Thoracic aorta (tissue), 2 donors: ENCODE measurements at regions not wholly inside any gene's neighbourhood (a gene's known extent, or its start where the extent isn't known, plus 50 kb on each side); places are given as distances from the start of the nearest gene placed in this dataset.

Source experiments
- ATAC-seq: fragments of 150-250 bp; one replicate; pipeline ENCODE4 v1.8.0; 2017; ENCODE audit warnings: low read depth; ENCODE audit not compliant: insufficient number of reproducible peaks, low FRiP score
- DNase-seq: peaks from one replicate; pipeline ENCODE4 v3.0.0-alpha.2; 2020; ENCODE audit warnings: low spot score
- H3K27ac ChIP-seq, 2 donors: fragments of 200-600 bp; sonication (generic); 1 replicate in 1 of 2; 2 replicates in 1 of 2; pipeline ENCODE4 v1.5.1; 2016; ENCODE audit warnings: mild to moderate bottlenecking in 2 of 2, moderate library complexity in 2 of 2
- H3K27me3 ChIP-seq: fragments of 200-600 bp; sonication (generic); replicated peaks from 2 replicates; pipeline ENCODE4 v1.6.0; 2016; ENCODE audit warnings: mild to moderate bottlenecking; ENCODE audit not compliant: insufficient read depth
- H3K36me3 ChIP-seq: fragments of 200-600 bp; sonication (generic); one replicate; pipeline ENCODE4 v1.5.1; 2016
- H3K4me1 ChIP-seq, 2 donors: fragments of 200-600 bp; sonication (generic); 1 replicate in 1 of 2; 2 replicates in 1 of 2; pipeline versions ENCODE4 v1.5.1 to v1.6.0; 2016; ENCODE audit warnings: low read depth in 2 of 2, mild to moderate bottlenecking in 1 of 2; ENCODE audit not compliant: control insufficient read depth in 1 of 2
- H3K4me3 ChIP-seq: fragments of 200-600 bp; sonication (generic); 2 replicates; pipeline ENCODE4 v1.5.1; 2016; ENCODE audit warnings: mild to moderate bottlenecking
- H3K9me3 ChIP-seq: fragments of 200-600 bp; sonication (generic); 2 replicates; pipeline ENCODE4 v1.5.1; 2016
- TF ChIP-seq, protein P1 (sequence below): fragments of 200-600 bp; sonication (generic); IDR thresholded peaks from one replicate; pipeline ENCODE4 v1.5.1; 2019; ENCODE audit warnings: antibody characterized with exemption

DNA sequence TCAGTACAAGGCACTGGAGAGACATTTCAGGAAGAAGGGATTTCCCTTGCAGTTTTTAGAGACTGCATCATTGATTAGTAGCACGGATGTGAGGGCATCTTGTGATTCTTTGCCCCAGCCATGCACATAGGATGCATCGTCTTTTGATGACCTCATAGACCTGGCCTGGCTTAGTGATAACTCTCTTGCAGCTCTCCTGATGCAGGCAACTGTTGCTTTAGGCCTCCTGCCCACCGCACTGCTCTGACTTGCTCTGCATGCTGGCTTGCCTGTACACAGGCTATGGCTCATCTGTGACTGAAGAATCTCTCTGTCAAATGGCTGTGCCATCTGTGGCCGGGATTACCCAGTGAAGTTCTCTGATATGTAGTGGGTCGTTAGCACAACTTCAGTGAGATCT, 207.7 kb upstream of the PTCHD4 start:
- no peak for ATAC-seq

DNA sequence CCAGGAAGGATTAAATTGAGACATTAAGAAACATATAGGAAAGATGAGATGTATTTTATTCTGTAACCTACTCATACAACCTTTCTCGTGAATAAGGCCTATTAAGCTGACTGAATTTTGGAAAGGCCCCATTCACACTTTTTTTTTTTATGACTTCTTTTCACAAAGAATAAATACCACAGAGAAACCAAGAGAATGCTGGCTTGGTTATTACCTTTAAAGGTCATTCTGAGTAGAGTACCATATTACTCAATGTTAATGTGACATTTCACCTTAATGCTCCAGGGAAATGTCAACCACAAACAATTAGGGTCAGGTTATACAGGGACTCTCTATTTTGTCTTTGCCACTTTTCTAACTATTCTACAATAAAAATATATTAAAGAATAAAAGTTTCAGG, 204.9 kb upstream of the PTCHD4 start:
- Histone ChIP-seq H3K27me3 (no peaks in the 10 kb centered on the region), H3K27ac (no peak overlapping the region), H3K9me3 (no peaks in the 10 kb centered on the region), H3K4me3 (no peak overlapping the region), H3K36me3 (no peaks in the 10 kb centered on the region), H3K4me1 (no peaks in the 10 kb centered on the region)
- DNase-seq, result no peak
- no peak for ATAC-seq
- TF ChIP-seq, protein P1, sequence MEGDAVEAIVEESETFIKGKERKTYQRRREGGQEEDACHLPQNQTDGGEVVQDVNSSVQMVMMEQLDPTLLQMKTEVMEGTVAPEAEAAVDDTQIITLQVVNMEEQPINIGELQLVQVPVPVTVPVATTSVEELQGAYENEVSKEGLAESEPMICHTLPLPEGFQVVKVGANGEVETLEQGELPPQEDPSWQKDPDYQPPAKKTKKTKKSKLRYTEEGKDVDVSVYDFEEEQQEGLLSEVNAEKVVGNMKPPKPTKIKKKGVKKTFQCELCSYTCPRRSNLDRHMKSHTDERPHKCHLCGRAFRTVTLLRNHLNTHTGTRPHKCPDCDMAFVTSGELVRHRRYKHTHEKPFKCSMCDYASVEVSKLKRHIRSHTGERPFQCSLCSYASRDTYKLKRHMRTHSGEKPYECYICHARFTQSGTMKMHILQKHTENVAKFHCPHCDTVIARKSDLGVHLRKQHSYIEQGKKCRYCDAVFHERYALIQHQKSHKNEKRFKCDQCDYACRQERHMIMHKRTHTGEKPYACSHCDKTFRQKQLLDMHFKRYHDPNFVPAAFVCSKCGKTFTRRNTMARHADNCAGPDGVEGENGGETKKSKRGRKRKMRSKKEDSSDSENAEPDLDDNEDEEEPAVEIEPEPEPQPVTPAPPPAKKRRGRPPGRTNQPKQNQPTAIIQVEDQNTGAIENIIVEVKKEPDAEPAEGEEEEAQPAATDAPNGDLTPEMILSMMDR, result no peak

More for the DNA sequence above, 207.7 kb upstream of the PTCHD4 start:
- TF ChIP-seq, protein P1, result no peak
- DNase-seq, result no peak
- no peaks in the 10 kb centered on the region for H3K9me3 ChIP-seq
- no peaks in the 10 kb centered on the region for H3K36me3 ChIP-seq
- H3K4me3 ChIP-seq, result no peak overlapping the region
- H3K27me3 ChIP-seq, result no peaks in the 10 kb centered on the region
- H3K4me1 ChIP-seq, result no peaks in the 10 kb centered on the region
- H3K27ac ChIP-seq, result no peak overlapping the region

DNA sequence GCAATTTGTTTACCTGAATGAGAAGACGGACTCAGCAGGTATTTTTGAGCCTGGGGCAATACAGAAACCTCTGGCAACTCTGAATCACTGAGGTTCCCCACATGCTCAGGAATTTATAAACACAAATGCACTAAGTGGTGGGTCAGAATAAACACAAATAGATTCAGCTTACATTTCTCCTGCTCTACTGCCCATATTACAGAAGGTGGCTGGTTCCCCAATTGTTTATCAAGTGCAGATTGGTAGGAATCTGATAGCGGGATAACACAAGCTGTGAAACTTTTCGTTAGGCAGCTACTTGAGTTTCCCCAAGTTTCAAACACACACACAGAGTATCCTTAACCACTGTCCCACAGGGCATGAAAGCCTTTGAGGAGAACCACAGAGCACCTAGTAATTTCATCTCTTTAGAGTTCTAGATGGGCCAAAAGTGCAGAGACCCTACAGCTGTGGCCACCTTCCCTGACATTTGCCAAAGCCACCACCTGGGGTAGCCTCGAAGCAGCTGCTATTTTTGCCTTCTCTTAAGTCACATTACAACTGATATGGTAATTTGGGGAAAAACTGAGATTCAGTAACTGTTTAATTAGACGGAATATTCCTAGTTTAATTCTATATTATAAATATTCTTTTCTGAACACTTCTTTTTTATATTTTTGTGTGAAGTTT, 204.2 kb upstream of the PTCHD4 start:
- DNase-seq (no peak), ATAC-seq (no peak)
- TF ChIP-seq, protein P1, result no peak
- Histone ChIP-seq H3K27me3 (no peaks in the 10 kb centered on the region), H3K36me3 (no peaks in the 10 kb centered on the region), H3K27ac (no peak overlapping the region), H3K9me3 (no peaks in the 10 kb centered on the region), H3K4me3 (no peak overlapping the region), H3K4me1 (no peaks in the 10 kb centered on the region)

DNA sequence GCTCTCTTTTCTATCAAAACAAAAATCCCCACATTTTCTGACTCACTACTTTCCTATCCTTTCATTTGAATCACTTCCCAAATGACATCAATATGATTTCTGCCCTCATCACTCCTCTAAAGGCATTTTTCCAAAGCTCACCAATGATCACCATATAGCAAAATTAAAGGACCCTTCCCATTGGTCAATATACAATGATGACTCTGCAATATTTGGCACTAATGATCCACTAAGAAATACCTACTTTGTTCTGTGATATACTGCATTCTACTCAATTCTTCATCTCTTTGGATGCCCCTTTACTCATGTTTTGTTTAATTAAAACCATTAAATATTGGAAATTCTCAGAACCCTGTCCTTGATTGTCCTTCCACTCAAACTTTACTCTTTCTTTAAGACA, 200.3 kb upstream of the PTCHD4 start:
- H3K9me3 ChIP-seq, result no peaks in the 10 kb centered on the region
- no peak for ATAC-seq
- H3K27ac ChIP-seq, result no peak overlapping the region
- H3K36me3 ChIP-seq, result no peaks in the 10 kb centered on the region
- no peak overlapping the region for H3K4me3 ChIP-seq
- TF ChIP-seq, protein P1, result no peak
- H3K27me3 ChIP-seq, result no peaks in the 10 kb centered on the region
- no peaks in the 10 kb centered on the region for H3K4me1 ChIP-seq
- no peak for DNase-seq

DNA sequence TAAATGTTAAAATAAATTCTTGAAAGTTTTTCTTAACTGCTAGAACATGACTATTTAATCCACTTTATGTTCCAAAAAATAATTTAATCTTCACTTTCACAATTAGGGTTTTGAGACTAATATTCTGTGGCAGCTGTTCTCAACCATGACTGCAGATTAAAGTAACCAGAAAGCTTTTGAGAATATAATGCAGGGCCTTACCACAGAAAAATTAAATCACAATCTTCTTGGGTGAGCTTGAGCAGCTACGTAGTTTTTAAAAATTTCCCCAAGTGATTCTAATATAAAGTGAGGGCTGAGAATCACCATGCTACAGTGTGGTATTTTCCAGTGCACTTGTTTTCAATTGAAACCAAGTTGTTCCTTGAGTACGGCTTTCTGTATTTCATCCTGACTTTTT, 196.6 kb upstream of the PTCHD4 start:
- H3K4me3 ChIP-seq, result no peak overlapping the region
- no peak overlapping the region for H3K27ac ChIP-seq
- ATAC-seq (no peak), DNase-seq (no peak)
- H3K36me3 ChIP-seq, result no peaks in the 10 kb centered on the region
- H3K4me1 ChIP-seq, result no peaks in the 10 kb centered on the region
- TF ChIP-seq, protein P1, result no peak
- H3K27me3 ChIP-seq, result no peaks in the 10 kb centered on the region
- H3K9me3 ChIP-seq, result no peaks in the 10 kb centered on the region
